Cardiac muscle cell (in vitro differentiated cells and primary cell): ENCODE measurements at regions not wholly inside any gene's neighbourhood (a gene's known extent, or its start where the extent isn't known, plus 50 kb on each side); places are given as distances from the start of the nearest gene placed in this dataset.
"Not testable (repeated sequence)": the region's sequence is repeated elsewhere in the genome, so short reads cannot be mapped to it uniquely, and the experiment has no call there.

Source experiments
- DNase-seq, 2 donors: peaks; one replicate each; pipeline versions ENCODE4 v3.0.0 to v3.0.0-alpha.2; 2010 to 2017; ENCODE audit warnings: low read depth in 1 of 2, low spot score in 1 of 2
- H3K27ac ChIP-seq: fragments of 200-600 bp; sonication (generic); 2 replicates; pipeline ENCODE4 v1.5.1; 2016
- H3K27me3 ChIP-seq: fragments of 200-600 bp; sonication (generic); 2 replicates; pipeline ENCODE4 v1.6.0; 2016; ENCODE audit warnings: control low read depth
- H3K36me3 ChIP-seq: fragments of 200-600 bp; sonication (generic); 2 replicates; pipeline ENCODE4 v1.5.1; 2016; ENCODE audit warnings: control low read depth
- H3K4me1 ChIP-seq: fragments of 200-600 bp; sonication (generic); 2 replicates; pipeline ENCODE4 v1.8.1; 2017; ENCODE audit warnings: low read depth, mild to moderate bottlenecking, mixed run types
- H3K4me3 ChIP-seq: fragments of 200-600 bp; sonication (generic); 2 replicates; pipeline ENCODE4 v1.5.1; 2016; ENCODE audit warnings: mild to moderate bottlenecking
- H3K9me3 ChIP-seq: fragments of 200-600 bp; sonication (generic); 2 replicates; pipeline ENCODE4 v1.5.1; 2017; ENCODE audit warnings: low read depth, mild to moderate bottlenecking, control low read depth
- CTCF ChIP-seq: IDR thresholded peaks from 2 replicates; pipeline ENCODE4 v1.5.1; 2012; ENCODE audit warnings: low read depth, mild to moderate bottlenecking, low read length

- no peak for DNase-seq
- Histone ChIP-seq H3K4me3 (no peak overlapping the region), H3K9me3 (no peaks in the 10 kb centered on the region), H3K36me3 (no peaks in the 10 kb centered on the region), H3K4me1 (no peaks in the 10 kb centered on the region), H3K27me3 (no peaks in the 10 kb centered on the region), H3K27ac (no peak overlapping the region)
- no peak for TF ChIP-seq CTCF
Observed at GRCh38 chr5:12093586-12093985, 189.3 kb upstream of the CTNND2 start.

DNA sequence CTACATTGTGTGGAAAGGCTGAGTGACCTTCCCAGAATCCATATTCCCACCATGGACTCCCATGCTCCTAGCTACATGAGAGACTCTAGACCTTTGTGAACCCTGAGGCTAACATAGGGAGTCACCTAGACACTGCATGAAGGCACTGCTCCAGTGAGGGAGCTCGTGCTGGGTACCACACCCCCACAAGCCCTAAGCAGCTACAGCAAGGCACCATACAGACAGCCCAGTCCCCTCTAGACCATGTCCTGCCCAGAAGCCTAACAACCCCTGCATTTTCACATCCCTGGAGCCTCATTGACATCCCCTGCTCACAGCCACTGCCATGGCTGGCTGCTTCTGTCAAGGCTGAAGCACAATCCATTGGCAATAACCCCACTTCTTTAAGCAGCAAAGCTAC lies 176.5 kb upstream of the CTNND2 start:
- Histone ChIP-seq H3K36me3 (no peaks in the 10 kb centered on the region), H3K4me1 (no peaks in the 10 kb centered on the region), H3K27ac (no peak overlapping the region), H3K9me3 (no peaks in the 10 kb centered on the region), H3K4me3 (no peak overlapping the region), H3K27me3 (no peaks in the 10 kb centered on the region)
- DNase-seq = no peak
- no peak for TF ChIP-seq CTCF

DNA sequence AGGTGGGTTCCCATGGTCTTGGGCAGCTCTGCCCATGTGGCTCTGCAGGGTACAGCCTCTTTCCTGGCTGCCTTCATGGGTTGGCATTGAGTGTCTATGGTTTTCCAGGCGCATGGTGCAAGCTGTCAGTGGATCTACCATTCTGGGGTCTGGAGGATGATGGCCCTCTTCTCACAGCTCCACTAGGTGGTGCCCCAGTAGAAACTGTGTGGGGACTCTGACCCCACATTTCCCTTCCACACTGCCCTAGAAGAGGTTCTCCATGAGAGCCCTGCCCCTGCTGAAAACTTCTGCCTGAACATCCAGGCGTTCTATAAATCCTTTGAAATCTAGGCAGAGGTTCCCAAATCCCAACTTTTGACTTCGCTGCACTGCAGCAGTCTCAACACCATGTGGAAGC lies 174.0 kb upstream of the CTNND2 start:
- not testable (repeated sequence) for H3K36me3 ChIP-seq, H3K4me1 ChIP-seq, H3K9me3 ChIP-seq, DNase-seq, H3K27me3 ChIP-seq, H3K4me3 ChIP-seq, H3K27ac ChIP-seq

DNA sequence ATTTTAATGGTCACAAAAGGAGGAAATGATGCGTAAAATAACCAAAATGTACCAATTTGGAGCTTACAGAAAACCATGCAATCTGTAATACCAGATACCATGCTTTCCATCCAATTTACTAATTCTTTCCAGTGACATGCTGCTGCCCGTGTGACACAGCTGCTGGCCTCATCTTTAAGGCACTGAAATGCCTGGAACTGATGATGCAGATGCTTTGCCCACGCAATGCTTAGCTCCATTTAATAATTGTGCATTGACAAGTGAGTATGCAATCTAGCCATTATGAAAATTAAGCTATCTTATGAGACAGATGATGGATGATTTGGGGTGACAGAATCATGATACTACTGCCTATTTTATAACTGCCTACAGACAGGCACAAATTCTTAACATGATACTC lies 169.2 kb upstream of the CTNND2 start:
- no peak overlapping the region for H3K4me3 ChIP-seq
- no peak for TF ChIP-seq CTCF
- no peaks in the 10 kb centered on the region for H3K9me3 ChIP-seq
- DNase-seq = no peak
- no peak overlapping the region for H3K27ac ChIP-seq
- H3K4me1 ChIP-seq = no peaks in the 10 kb centered on the region
- H3K27me3 ChIP-seq = no peaks in the 10 kb centered on the region
- no peaks in the 10 kb centered on the region for H3K36me3 ChIP-seq

DNA sequence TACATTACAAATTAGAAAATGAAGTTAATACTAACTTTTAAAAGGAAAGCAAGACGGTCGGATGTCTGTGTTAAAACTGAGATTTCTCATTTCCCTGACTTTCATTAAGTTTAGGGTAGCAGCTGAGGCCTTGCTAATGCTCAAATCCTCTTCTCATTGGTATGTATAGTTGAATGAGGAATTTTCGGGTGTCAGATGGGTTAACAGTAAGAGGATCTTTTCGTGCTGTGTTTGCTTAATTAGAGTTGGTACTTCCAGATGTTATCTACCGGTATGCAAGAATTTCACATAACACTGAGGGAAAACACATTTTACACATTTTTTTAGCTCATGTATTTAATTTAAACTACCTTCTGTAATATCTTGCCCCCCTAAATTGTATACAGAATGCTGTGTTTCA lies 168.2 kb upstream of the CTNND2 start:
- no peak overlapping the region for H3K27ac ChIP-seq
- no peaks in the 10 kb centered on the region for H3K9me3 ChIP-seq
- H3K4me1 ChIP-seq = no peaks in the 10 kb centered on the region
- no peaks in the 10 kb centered on the region for H3K36me3 ChIP-seq
- H3K27me3 ChIP-seq = no peaks in the 10 kb centered on the region
- no peak for DNase-seq
- no peak for TF ChIP-seq CTCF
- no peak overlapping the region for H3K4me3 ChIP-seq

GRCh38 chr5:12071455-12071854 lies 167.2 kb upstream of the CTNND2 start:
- no peak for TF ChIP-seq CTCF
- no peaks in the 10 kb centered on the region for H3K27me3 ChIP-seq
- no peak overlapping the region for H3K27ac ChIP-seq
- no peaks in the 10 kb centered on the region for H3K9me3 ChIP-seq
- H3K4me1 ChIP-seq = no peaks in the 10 kb centered on the region
- H3K36me3 ChIP-seq = no peaks in the 10 kb centered on the region
- DNase-seq = no peak
- H3K4me3 ChIP-seq = no peak overlapping the region
